A549 (cell line): ENCODE measurements at regions not wholly inside any gene's neighbourhood (a gene's known extent, or its start where the extent isn't known, plus 50 kb on each side); places are given as distances from the start of the nearest gene placed in this dataset.

Experiments used
- BHLHE40 ChIP-seq: IDR thresholded peaks from 2 replicates; pipeline ENCODE4 v1.6.1; 2012; ENCODE audit warnings: low read depth, low read length, inconsistent platforms
- CTCF ChIP-seq: fragments of >200 bp; sonication (Bioruptor Twin); formaldehyde crosslinking; IDR thresholded peaks from 3 replicates; pipeline ENCODE4 v1.5.1; 2016
- HDAC2 ChIP-seq: fragments of 200-600 bp; sonication (generic); IDR thresholded peaks from 2 replicates; pipeline ENCODE4 v1.6.1; 2016
- HES2 ChIP-seq: fragments of >200 bp; sonication (Bioruptor Twin); formaldehyde crosslinking; IDR thresholded peaks from 2 replicates; pipeline ENCODE4 v1.6.1; 2016
- HOXA7 ChIP-seq: fragments of 250-450 bp; sonication (Bioruptor Pico); IDR thresholded peaks from 2 replicates; pipeline ENCODE4 v1.5.0; 2020; ENCODE audit warnings: mild to moderate bottlenecking, moderate library complexity
- JUNB ChIP-seq: fragments of >200 bp; sonication (Bioruptor Twin); formaldehyde crosslinking; IDR thresholded peaks from 2 replicates; pipeline ENCODE4 v1.6.1; 2016
- MYC ChIP-seq: IDR thresholded peaks from 2 replicates; pipeline ENCODE4 v1.6.1; 2012; ENCODE audit warnings: mild to moderate bottlenecking, inconsistent platforms, low read length, improper control_type of control experiment, borderline replicate concordance
- POLR2A ChIP-seq: IDR thresholded peaks from 2 replicates; pipeline ENCODE4 v1.6.1; 2012; ENCODE audit warnings: mild to moderate bottlenecking, low read length
- RAD21 ChIP-seq, 2 experiments: fragments of >200 bp in 1 of 2; sonication (Bioruptor Twin) in 1 of 2; formaldehyde crosslinking in 1 of 2; IDR thresholded peaks in 1 of 2; conservative IDR thresholded peaks in 1 of 2; 2 replicates in 1 of 2; 3 replicates in 1 of 2; pipeline ENCODE4 v1.6.1; 2012 to 2018; ENCODE audit warnings: inconsistent platforms in 1 of 2
- REST ChIP-seq: fragments of 200-600 bp; sonication (generic); IDR thresholded peaks from 2 replicates; pipeline ENCODE4 v1.6.1; 2016; ENCODE audit warnings: antibody characterized with exemption, mild to moderate bottlenecking, moderate library complexity
- TF ChIP-seq, protein P1 (sequence below): fragments of 450-650 bp; IDR thresholded peaks from 2 replicates; pipeline ENCODE4 v1.6.1; 2014; ENCODE audit warnings: antibody characterized with exemption
- TF ChIP-seq, protein P2 (sequence below): IDR thresholded peaks from 2 replicates; pipeline ENCODE4 v1.6.1; 2012

- TF ChIP-seq REST (no peak), HDAC2 (no peak), JUNB (no peak), CTCF (no peak), POLR2A (no peak), HOXA7 (CRISPR knock-in tag) (no peak), HES2 (no peak), MYC (no peak), BHLHE40 (no peak), RAD21 (conservative IDR thresholded peaks at IDR 0.05 in 1 of 2, IDR thresholded peaks at IDR 0.05 in 1 of 2) (no peak)
- TF ChIP-seq, protein P1, sequence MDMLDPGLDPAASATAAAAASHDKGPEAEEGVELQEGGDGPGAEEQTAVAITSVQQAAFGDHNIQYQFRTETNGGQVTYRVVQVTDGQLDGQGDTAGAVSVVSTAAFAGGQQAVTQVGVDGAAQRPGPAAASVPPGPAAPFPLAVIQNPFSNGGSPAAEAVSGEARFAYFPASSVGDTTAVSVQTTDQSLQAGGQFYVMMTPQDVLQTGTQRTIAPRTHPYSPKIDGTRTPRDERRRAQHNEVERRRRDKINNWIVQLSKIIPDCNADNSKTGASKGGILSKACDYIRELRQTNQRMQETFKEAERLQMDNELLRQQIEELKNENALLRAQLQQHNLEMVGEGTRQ, result no peak
- TF ChIP-seq, protein P2, sequence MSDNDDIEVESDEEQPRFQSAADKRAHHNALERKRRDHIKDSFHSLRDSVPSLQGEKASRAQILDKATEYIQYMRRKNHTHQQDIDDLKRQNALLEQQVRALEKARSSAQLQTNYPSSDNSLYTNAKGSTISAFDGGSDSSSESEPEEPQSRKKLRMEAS, result no peak
Observed at GRCh38 chr21:28268685-28269084, 724.0 kb downstream of the LTN1 start.
